DMS53 (cell line): ENCODE measurements at regions not wholly inside any gene's neighbourhood (a gene's known extent, or its start where the extent isn't known, plus 50 kb on each side); places are given as distances from the start of the nearest gene placed in this dataset.
A peak's percentile ranks its signal among the peaks of the same experiment; 100 is the strongest.

Experiments used
- DNase-seq: peaks from one replicate; lab custom pipeline; 2025; lab: John Stamatoyannopoulos, UW

DNA sequence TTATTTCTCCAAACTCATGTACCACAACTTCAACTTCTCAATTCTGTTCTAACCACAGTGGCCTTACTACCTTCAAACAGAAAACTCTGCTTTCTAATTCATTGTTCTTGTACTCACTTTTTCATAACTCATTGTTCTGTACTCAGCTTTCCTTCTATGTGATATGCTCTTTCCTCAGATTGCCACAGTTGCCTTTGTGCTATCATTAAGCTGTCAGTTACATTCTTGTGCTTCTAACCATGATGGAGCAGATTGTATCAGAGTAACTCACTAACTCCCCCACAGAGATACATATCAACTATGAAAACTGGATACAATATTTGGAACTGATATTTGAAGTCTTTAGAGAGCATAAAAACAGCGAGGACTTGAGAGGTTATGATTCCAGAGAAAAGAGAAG lies 1213.7 kb downstream of the KCNT2 start:
- no peak for DNase-seq

DNA sequence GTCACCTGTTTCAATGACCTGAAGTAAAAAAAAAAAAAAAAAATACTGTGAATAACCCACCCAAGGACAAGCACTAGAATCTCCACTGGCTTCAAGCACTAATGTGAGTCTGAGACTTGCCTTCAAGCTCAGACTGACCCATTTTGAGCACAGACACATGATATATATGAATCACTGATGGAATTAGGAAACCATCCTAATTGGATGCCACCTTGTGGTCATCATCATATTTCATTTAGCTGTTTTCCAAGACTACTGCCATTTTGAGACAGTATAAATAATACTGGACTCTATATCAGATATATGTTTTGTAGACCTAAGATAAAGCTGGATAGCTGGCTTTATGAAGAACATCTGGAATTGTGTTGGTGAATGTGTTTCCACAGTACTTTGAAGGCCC lies 1232.0 kb downstream of the KCNT2 start:
- peak; percentile 54 for DNase-seq

DNA sequence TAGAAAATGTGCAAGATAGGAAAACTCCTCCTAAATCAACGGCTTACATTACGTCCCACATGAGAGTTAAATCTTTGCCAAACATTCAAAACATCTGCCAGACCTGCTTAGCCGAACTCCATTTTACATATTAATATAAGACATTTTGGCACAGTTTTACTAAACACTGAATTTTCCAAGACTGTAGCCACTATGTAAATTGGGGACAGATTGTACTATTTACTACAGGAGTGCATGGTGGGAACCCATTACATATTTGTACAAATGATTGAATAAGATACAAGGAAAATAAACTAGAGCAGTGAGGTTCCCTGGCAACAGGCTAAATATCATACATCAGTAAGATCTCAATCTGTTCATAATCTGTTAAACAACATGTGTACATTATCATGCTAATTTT lies 1234.4 kb downstream of the KCNT2 start:
- DNase-seq = no peak

DNA sequence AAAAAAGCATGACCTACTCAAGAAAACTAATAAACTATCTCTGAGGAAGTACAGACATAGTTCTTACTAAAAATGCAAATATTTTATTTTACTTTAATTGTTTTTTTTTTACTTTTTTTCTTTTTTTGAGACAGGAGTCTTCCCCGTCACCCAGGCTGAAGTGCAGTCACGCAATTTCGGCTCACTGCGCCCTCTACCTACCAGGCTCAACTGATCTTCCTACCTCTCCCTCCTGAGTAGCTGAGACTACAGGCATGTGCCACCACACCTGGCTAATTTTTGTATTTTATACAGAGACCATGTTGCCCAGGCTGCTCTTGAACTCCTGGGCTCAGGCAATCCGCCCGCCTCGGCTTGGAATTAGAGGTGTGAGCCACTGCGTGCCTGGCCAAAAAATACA lies 1263.1 kb downstream of the KCNT2 start:
- DNase-seq = no peak

DNA sequence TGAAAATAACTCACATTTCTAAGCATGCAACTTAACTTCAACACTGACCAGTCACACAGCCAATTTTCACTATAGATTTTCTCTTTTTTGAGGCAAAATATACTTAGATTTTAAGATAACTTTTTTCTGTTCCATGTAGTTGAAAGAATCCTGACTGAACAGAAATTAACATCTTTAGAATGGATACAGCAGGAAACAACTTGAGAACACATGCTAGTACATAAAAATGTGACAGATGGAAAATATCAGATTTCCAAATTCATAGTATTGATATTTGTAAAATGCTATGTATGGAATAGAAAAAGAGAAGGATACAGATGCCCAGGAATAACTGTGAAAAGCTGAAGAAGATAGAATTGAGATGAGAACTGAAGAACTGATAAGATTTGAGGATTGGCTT lies 1270.6 kb downstream of the KCNT2 start:
- DNase-seq = no peak

DNA sequence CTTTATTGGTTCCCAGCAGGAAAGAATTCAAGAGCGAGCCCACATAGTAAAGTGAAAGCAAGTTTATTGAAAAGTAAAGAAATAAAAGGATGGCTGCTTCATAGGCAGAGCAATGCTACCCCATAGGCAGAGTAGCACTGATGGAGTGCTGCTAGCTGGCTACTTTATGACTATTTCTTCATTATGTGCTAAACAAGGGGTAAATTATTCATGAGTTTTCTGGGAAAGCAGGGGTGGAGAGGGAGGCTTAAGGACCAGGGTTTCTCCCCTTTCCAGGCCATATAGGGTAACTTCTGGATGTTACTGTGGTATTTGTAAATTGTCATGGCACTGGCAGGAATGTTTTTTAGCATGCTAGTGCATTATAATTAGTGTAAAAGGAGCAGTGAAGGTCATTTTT lies 1271.4 kb downstream of the KCNT2 start:
- DNase-seq = no peak

DNA sequence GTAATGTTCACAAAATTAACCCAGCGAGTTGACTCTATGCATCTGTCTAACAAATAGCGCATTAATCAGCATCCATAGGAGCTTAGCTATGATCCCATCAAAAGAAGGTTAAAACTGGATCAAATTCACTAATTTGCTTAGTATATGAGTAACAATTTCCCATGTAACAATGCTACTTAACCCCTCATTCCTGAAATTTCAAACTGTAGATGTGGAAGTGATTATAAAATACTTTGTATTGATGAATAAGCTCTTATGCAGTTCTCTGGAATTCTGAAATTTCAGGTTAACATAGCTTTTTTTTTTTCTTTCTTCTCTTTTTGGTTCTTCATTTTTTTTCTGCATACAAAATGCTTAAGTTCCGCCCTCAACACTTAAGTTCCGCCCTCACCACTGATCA lies 1272.7 kb downstream of the KCNT2 start:
- DNase-seq = no peak

DNA sequence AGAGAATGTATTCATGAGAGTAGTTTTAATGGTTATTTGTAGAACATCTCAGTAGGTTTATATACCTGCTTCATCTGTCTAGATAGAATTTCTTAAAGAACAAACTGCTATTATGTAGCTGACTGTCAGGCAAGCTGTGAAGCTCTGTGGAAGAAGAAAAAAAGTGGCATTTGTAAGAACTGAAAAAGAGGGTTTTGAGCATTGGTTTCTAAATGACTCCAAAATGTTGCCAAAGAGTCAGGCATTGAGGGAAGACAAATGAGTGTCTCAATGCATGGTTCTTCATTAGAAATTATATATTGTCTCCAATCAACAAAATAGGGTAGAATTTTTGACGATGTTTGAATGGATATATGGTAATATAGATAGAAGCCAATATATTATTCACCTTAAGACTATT lies 1276.1 kb downstream of the KCNT2 start:
- DNase-seq = no peak

DNA sequence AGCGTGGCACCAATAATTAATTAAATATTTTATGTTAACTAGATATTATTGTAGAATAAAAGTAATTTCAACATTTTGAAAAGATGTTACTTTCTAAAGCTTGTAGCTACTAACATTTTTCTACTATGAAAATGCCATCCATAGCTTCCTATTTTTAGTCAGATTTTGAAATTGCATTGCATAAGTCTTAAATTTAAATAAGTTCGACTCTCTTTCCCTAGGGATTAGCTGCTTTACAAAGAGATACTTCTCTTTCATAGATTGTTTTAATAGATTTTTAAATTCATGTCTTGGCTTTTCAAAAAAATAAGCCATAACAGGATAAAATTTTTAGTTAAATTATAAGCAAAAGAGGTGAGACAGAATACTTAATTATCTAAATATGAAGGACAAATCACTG lies 1279.6 kb downstream of the KCNT2 start:
- DNase-seq = no peak

DNA sequence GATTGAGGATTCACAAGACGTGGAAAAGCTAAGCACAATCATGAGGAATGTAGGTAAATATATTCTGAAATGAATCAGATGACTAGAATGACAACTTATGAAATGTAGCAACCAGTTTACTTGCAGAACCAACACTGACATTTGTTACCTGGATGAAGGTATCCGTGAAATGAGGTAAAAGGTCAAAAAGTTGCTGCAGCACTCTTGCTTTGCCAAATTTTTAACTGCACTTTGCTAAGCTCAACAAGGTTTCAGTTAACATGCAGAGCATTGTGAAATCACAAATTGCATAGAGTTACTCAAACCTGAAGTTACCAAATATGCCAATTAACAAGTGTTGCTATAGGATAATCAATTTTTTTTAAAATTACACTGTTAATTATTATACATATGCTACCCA lies 1280.1 kb downstream of the KCNT2 start:
- no peak for DNase-seq

DNA sequence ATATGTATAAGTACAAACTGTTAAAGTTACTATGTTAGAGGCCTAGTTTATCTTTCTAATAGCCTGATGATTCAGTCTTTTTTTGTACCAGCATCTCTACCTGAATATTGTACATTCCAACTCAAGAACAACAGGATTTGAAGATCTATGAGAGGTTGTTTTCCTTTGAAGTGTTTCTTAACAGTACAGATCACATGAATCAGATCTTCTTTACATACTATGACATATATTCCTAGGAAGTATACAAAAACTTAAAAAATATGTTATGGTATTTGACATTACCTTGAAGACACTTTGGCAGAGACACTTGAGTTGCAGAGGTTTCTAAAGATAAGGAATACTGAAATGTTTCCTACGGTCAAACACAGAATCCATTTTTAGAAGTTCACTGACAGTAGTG lies 1280.9 kb downstream of the KCNT2 start:
- no peak for DNase-seq

DNA sequence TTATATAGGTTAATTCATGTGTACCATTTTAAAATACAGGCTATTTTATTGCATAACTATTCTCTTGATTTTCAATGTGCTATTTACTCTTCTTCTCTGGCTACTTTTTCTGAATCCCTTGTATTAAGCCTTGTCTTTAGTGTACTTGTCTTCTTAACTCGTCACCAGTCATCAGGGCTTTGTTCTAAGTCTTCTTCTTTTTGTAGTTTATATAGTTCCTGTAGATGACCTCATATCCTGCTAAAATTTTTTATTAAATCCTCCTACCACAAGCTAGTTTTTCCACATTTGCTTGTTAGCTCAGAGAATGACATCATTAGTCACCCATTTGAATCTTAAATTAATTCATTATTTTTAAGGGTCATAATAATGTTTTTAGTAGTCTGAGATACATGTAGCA lies 1281.9 kb downstream of the KCNT2 start:
- no peak for DNase-seq

DNA sequence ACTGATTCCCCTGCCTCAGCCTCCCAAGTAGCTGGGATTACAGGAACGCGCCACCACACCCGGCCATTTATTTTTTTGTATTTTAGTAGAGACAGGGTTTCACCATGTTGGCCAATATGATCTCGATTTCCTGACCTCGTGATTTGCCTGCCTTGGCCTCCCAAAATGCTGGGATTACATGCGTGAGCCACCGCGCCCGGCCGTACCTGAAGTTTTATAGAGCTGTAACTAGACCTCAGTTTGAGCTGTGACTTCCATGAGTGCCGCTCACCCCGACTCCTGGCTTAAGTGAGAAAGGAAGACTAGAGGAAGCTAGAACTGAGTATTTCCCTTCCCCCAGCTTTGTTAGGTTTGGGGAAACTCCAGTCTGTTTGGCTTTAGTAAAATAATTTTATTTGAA lies 1283.1 kb downstream of the KCNT2 start:
- DNase-seq = no peak

DNA sequence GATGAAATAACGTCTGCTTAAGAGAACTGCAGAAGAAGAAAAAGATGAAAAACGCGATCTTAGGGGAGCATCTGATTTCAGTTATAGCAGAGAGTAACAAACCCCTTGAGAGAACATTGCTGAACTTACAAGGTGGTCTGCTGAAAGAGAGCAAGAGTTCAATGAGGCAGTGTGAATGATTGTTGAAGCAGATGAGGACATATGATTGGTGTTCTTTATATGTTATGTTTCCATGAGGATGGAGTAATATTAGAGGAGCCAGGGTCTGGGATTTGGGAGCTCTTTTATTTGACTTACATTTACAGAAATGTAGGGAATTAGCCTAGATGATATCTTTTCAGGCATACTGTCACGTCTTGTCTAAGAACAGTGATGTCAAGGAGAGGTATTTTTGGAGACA lies 1302.0 kb downstream of the KCNT2 start:
- no peak for DNase-seq

DNA sequence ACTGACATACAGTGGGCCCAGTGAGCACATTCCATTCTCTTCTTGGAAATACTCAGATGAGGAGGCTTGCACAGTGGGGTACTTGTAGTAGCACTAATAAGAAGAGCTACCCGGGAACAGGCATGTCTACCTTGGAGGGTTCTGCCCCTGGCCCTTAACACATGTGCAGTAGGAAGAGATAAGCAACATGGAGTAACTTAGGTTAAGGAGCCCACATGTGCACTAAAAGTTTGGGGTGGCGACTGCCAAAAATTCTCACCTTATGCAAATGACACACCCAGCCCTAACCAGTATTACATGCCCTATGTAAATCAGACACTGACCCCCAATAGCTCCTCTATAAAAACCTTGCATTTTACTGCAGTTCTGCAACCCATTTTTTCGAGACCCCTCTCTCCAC lies 1313.3 kb downstream of the KCNT2 start:
- no peak for DNase-seq

DNA sequence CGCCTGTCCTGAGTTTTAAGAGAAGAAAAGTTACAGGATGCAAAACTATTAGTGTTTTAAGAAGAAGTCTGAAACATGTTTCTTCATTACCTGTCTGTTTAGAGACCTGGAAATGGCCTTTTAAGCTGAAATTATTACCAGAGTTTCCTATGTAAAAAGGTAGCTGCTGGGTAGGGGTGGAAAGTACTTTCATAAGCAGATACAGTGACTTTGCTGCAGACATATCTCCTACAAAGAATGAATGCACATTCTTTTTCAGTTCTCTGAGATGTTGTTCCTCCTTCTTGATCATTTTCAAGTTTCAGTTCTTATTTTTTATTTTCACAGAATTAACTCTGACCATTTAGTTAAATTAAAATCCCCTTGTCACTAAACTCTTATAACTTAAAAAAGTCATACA lies 1329.6 kb downstream of the KCNT2 start:
- DNase-seq = no peak

DNA sequence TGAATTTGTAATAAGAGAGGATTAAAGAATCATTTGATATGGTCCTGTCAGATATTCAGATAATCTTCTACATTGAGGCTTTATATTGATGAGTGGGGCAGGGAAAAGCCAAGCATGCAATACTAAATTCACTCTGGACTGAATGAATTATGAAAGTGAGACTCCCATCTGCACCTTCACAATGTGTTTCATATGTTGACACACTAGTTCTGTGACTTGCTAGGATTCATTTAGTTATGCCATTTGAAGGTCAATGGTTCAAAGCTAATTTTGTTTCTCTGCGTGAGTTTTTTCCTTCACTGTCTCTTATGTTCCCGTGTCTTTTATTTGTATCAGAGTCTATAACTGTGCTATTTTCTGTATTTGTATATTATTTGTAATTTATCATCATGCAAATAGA lies 1332.5 kb downstream of the KCNT2 start:
- DNase-seq = no peak

DNA sequence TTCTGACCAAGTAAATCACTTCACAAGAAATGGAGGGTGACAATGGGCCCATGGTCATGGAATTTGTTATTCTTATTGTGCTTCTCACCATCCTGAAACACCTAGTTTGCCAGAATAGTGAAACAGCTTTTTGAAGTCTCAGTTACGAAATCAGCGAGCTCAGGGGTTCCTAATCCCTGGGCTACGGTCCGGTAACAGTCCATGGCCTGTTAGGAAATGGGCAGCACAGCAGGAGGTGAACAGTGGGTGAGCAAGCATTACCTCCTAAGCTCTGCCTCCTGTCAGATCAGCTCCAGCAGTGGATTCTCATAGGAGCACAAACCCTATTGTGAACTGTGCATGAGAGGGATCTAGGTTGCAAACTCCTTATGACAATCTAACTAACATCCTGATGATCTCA lies 1356.3 kb downstream of the KCNT2 start:
- no peak for DNase-seq

DNA sequence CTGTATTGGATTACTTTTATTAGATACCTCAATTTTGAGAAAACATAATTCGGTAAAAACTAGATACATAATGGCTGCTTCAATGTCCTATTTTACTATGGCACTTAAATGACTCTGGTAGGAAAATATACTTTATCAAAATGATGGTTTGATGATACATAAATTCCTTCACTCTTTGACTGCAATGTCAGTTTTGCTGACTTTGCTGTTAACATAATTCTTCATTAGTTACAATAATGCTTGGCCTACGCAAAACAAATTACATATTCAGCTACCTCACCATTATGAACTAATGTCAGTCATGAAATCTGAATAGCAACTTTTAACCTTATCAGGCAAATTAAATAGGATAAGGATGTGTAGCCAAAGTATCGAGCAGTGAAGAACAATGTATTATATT lies 1364.7 kb downstream of the KCNT2 start:
- no peak for DNase-seq

DNA sequence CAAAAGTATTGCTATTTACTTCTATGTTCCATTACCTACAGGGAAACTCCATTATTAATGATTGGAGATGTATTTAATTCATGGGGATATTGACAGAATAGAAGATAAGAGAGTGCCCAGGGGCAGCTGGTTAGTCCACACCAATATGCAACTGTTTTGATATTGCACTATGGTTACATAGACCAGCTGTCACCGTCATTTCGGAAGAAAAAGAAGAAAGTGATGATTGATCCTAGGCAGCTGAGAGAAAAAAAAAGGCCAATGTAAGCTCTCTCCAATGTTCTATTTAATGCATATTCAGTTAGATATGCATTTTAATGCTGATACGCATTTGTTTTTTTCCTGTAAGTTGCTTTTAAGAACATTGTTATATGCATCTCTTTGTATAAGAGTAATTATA lies 1367.2 kb downstream of the KCNT2 start:
- no peak for DNase-seq

DNA sequence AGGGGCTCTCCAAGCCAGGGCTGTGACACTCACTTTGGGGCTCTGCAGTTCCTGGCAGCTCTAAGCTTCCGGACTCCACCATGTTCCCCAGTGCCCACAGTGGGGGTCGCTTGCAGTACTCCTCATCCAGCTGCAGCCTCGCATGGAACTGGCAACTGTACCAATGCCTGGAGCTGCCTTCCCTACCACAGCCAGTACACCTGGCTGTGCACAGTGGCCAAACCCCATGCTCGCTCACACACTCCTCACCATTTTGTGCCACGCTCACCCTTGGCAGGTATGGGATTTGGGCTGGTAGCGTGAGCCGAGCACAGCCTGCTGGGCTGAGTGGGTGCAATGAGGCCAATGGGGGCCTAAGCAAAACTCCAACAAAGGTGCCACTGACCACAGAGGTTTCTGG lies 1369.9 kb downstream of the KCNT2 start:
- DNase-seq = no peak

DNA sequence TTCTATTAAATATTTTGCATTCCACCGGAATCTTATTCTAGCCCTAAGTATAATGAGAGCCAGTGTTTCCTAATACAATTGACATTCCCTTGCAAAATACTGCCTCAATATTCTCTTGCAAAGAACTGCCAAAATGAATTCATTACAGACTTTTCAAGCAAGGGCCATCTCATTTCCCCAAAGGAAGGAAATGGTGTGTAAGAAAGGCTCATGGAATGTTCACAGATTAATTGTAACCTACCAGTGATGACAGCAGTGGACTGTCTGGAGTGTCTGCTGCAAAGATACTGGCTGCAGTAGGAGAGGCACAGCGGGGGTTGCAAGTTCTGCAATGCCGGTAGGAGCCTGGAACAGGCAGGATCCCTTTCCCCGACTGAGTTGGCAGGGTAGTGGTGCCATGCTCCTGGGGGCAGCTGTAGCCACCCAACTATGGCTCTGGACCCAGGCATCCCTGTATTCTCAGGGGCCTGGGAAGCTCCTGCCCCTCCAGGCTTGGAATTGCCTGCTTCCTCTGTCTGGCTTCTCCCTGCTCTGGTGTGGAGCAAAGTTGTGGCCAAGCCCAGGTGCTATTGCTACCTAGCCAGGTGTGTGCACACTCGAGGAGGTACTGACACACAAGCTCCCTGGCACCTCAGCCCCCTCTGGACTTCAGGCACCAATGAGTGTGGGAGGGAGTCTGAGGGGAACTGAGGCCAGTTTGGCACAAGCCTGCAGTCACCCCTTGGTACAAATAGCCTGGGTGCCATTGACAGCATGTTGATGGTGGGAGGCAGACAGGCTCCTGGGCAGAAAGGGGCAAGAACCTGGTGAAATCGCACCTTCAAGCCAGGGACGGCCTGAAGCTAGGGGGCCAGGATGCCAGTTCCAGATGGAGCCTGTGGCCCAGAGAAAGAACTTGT lies 1371.0 kb downstream of the KCNT2 start:
- DNase-seq = no peak

DNA sequence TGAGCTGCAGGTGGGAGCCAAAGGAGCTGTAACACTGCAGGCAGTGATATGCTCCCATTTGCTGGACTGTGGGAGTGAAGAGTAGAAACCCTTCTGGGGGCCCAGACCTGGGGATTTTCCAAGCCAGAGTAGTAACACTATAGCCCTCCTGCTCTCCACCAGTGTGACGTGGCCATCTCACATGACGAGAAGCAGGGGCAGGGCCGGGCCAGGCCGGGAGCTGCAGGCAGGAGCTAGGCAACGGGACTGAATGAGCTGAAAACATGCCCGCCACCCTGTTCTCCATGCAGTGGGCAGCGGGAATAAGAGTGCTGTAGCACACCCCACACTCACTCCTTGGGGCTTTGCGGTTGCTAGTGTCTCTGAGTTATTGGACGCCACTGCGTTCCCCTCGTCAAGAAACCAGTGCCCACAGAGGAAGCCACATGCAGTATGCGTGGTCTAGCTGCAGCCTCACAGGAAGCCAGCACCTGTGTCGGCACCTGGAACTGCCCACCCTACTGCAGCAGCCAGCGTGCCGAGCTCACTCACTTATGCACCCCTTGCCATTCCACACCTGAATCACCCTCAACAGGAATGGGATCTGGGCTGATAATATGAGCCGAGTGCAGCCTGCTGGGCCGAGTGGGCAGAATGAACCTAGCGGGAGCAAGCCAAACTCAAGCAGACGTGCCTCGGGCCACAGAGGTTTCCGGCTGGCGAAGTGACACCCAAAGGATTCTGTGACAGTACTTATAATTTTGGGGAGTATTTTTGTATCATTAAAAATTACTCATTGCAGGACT lies 1389.6 kb downstream of the KCNT2 start:
- no peak for DNase-seq

DNA sequence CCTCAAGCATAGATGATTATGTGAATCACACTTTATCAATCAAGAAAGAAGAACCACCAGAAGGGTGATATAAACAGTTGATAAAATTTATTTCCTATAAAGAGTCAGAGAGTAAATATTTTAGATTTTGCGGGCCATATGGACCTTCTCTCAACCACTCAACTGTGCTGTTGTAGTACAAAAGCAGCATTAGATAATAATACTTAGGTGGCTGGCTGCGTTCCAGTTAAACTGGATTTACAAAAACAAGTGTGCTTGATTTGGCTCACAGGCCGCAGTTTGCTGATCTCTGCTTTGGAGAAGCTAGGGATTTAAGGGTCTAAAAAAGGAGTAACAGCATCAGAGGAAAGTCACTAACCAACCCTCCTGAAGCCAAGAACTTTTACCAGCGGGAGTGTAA lies 1406.0 kb downstream of the KCNT2 start:
- peak; percentile 19 for DNase-seq
